GM18526 (cell line): ENCODE measurements at regions not wholly inside any gene's neighbourhood (a gene's known extent, or its start where the extent isn't known, plus 50 kb on each side); places are given as distances from the start of the nearest gene placed in this dataset.

Source experiments
- POLR2A ChIP-seq: IDR thresholded peaks from 3 replicates; pipeline ENCODE4 v1.6.1; 2011; ENCODE audit not compliant: insufficient read length; ENCODE audit errors: extremely low read depth

DNA sequence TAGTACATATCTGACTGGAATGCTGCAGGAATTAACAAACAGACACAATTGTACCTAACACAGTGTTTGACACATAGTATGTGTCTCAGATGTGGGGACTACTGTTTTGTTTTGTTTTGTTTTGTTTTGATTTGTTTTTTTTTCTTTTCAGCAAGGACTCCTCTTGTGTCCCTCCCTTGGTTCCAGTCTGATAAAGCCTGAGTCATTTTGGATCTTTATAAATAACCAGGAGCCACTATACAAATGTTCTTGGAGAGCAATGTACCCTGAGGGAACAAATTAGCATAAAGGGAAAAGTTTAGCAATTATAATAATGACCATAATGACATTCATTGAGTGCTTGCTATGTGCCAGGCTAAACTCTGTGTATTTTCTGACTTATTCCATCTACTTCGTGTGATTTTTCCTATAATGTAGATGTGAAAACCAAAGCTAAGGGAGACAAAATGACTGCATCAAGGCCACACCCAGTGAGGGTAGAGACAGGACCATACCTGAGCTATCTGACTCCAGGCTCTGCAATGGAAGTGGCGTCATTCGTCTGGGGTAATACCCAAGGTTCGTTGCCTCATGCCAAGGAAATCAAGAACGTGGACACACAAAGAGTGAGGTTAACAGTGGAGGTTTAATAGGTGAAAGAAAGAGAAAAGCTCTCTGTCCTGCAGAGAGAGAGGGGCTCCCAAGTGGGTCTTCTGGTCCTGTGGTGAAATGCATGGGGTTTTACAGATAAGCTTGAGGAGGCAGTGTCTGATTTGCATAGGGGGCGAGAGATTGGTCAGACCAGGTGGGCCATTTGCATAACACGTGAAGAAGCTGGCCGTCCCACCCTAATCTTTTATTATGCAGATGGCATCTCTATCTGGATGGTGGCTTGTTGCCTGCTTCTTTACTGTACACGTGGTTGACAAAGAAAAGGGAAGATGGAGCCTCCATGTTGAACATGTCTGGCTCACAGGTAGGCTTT, 285.5 kb upstream of the SFSWAP start:
- TF ChIP-seq POLR2A = no peak

DNA sequence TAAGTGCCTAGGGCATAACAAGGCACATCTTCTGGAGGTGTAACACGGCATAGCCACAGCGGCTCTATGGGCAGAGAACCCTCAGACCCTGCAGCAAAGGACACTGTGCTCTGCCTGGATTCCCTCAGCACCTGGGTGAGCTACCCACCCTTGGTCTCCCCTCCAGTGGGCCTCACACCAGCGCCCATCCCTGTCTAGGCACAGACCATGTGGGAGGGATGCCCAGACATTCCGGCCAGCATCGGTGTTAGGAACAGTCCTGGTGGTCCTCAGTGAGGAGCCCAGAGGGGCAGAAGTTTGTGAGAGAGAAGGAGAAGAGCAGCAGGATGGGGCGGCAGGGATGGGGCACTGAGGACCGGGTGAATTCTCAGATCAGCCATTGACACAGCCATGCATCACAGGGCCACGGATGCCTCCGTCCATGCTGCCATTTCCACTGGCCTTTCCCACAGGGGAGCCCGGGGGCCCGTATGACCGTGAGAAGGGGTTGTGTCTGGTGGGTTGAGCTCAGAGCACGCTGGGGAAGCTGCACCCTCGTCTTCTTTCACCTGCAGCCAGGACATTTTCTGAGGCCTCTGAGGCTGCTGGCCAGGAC, 282.7 kb upstream of the SFSWAP start:
- TF ChIP-seq POLR2A = no peak

DNA sequence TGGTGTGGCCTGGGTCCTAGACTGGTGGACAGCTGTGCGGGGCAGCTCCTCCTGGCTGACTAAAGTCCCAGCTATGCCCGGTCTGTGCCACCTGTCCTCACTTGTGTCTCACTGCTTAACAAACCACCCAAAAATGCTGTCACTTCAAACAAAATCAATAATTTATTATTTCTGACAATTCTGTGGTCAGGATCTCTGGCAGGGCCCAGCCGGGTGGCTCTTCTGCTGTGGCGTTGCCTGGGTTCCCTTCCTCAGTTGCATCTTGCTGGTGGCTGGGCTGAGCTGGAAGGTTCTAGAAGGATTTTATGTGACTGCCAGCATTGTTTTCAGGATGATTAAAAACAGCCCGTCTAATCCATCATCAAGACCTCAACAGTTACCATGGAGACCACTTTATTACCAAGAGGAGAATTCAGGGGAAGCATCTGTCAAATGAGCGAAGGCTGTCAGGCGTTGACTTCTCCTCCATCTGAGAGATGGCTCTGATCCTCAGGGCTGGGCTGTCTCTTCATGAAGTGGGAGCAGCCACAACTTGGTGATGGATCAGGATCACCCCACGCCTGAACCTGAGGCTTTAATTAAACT, 280.6 kb upstream of the SFSWAP start:
- no peak for TF ChIP-seq POLR2A

DNA sequence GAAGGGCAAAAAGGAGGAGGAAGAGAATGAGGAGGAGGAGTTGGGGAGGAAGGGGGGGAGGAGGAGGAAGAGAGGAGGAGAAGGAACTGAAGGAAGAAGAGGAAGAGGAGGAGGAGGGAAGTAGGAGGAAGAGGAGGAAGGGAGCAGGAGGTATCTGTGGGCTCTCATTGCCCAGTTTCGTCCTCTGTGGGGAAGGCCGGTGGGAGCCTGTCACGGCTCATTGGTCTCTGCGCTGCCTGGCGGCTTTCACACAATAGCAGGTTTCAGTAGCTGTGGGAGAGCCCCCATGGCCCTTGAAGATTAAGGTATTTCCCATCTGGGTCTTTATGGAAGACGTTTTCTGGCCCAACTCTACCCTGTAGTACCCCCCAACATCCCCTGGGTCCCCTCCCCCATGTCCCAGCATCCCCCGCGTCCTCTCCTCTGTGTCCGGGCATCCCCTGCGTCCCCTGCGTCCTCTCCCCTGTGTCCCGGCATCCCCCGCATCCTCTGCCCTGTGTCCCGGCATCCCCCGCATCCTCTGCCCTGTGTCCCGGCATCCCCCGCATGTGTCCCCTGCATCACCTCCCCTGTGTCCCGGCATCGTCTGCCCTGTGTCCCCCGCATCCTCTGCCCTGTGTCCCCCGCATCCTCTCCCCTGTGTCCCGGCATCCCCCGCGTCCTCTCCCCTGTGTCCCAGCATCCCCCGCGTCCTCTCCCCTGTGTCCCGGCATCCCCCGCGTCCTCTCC, 278.2 kb upstream of the SFSWAP start:
- no peak for TF ChIP-seq POLR2A

DNA sequence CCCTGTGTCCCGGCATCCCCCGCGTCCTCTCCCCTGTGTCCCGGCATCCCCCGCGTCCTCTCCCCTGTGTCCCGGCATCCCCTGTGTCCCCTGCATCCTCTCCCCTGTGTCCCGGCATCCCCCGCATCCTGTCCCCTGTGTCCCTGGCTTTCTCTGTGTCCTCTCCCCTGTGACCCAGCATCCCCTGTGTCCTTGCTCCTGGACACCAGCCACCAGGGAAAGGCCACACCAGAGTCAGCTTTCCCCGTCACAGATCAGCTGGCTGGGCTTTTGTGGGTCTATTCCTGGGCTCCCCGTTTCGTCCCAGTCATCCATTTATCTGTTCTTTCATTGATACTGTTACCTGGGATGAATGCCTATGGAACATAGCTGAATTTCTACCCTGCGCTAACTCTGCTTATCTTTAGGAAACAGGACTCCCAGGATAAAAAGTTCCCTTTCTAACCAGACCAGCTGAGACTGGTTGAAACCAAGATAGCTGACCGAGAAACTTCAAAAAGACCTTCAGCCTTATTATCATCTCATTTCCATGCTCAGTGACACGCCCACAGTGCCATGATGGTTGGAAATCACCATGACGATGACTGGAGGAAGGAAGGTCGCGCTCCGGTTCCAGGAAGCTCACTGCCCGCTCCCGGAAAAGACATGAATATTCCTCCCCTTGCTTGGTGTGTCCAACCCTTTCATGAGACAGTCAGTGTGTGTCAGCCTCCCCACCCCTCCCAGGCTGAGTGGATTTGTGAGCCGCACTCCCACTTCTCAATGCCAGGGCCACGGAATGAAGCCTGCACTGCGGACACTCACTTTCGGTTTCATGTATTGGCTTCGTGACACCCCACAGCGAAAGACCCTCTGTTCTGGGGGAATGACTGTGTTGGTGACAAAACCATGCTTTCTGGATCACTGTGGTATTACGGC, 276.4 kb upstream of the SFSWAP start:
- no peak for TF ChIP-seq POLR2A

DNA sequence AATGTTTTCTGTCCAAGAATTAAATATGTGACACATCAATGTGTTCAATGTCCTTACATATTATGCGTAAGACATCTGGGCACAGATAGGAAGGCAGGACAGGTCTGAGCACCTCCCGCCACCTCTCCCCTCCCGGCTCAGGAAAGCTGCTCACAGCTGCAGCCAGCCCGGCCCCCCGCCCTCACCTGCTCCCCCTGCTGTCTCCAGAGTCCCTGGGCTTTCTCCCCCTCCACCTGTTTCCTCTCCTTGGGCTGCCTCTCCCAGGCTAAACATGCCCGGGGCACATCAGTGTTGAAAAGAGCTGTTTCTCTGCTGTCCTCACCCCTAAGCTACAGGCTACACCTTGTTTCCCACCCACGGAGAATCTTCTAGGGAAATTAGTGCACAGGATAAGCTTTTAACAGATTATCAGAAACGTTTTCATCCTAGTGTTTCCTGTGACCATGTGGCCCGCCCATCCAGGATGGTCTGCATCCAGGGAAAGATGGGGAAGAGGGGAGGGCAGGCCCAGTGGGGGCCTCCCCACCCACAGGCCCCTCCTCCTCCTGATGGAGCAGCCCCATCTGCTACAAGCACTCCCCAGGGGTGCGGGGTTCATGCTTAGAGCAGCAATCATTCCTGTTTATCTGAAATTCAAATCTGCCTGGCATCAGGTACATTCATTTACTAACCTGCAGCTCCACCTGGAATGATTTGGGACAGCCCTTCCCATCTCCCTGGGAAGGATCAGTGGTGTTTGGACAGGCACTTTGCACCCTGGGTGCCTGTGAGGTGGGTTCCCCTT, 273.8 kb upstream of the SFSWAP start:
- no peak for TF ChIP-seq POLR2A

DNA sequence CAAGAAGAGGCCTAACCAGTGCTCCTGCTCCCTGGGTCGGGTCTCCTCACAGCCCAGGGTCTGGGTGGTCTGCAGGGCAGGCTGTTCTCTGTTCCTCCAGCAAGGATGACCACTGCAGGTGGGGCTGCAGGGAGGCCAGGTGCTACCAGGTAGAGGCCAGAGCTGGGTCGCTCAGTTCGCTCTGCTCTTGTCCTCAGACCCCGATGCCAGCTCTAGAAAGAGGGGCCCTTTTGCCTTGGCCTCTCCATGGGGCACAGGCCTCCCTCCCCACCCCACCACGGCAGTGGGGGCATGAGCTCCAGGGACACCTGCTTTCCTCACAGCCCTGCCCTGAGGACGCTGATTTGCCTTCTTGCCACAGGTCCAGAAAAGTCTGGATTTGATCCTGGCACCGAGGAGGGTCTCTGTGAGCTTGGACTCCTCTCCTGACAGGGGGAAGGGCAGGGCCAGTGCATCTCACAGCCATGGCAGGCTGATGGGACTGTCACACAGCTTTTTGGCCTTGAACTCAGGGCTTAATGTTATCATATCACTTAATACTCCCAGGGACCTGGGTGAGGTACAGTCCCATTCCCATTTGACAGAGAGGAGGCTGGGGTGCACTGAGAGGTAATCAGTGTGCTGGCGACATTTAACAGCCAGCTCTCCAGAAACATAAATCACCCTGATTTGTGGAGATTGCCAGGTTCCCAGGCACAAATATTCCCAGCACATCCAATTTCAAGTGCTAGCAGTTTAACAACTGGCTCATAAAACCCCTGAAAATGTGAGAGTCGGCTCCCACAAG, 273.0 kb upstream of the SFSWAP start:
- no peak for TF ChIP-seq POLR2A

DNA sequence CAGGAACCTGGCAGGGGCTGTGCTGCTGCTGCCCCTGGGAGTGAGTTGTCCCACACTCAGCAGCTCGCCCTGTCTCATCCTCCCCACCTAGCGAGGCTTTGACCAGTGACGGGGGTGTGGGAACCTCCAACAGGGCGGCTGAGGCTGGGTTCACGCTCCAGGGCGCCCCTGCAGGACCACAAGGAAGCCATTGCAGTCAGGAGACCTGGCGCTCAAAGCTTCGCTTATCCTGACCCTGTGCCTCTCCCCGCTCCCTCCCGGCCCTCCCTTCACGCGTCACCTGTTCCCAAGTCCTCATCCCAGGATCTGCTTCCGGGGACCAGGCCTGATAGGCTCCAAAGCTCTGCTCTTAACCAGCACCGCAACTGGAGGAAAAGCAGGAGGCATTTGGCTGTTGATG, 272.0 kb upstream of the SFSWAP start:
- no peak for TF ChIP-seq POLR2A

DNA sequence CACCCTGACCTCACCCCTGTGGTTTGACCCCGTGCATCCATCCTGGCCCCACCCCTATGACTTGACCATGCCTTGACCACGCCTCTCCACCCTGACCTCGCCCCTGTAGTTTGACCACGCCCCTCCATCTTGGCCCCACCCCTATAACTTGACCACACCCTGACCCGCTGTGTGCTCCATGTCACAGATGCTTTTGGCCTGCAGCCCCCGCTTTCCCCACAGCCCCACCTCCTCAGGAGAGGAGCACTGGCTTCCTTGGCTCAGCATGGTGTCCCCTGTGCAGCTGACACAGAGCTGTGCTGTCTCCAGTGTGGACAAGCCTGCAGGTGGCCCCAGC, 269.9 kb upstream of the SFSWAP start:
- TF ChIP-seq POLR2A = no peak

DNA sequence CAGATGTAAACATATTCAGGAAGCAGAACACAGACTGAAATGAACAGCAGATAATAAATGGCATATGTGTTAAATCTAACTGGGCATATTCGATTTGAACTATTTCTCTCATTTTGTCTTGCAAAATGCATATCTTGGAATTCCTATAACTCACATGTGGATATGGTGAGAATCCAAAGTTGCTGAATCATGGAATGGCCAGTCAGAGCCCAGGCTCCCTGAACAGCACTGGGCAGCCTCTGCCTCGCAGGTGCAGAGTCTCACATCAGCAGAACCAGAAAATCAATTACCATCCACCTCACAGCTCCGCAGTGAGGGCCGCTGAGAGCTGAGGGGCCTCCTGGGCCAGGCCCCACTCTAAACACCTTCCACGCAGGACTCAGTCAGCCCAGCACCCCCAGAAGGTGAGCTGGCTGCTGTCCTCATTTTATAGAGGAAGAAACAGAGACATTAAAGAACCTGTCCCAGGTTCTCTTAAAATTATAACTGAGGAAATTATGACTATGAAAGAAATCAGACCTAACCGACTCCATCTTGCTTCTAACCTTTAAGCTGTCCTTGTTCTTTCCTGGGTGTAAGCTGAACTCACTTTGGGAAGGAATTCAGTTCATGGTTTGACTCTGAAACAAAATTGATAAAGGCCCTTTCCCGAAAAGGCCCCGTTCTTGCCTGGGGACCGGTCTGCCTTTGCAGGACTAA, 269.1 kb upstream of the SFSWAP start:
- no peak for TF ChIP-seq POLR2A

DNA sequence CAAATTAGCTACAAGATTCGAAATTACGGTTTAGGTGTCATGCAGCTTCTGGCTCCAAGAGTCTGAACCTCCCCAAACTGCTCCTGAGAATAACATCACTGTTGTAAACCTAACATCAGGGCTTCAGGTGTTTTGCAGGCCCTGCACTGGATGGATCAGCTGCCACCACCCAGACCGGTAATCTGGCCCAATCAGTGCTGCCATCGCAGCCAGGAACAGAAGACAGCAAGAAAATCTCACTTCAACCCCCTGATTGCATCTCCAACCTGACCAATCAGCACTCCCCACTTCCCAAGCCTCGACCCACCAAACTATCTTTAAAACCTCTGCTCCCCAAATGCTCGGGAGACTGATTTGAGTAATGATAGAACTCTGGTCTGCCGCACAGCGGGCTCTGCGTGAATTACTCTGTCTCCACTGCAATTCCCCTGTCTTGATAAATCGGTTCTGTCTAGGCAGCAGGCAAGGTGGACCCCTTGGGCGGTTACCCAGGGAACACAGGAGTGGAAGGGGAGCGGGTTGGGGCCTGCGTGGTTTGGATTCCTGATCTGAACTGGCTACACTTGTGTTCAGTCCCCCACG, 268.5 kb upstream of the SFSWAP start:
- no peak for TF ChIP-seq POLR2A
